COR-L47 (cell line): ENCODE measurements at regions not wholly inside any gene's neighbourhood (a gene's known extent, or its start where the extent isn't known, plus 50 kb on each side); places are given as distances from the start of the nearest gene placed in this dataset.
"Not testable (repeated sequence)": the region's sequence is repeated elsewhere in the genome, so short reads cannot be mapped to it uniquely, and the experiment has no call there.

Source experiments
- DNase-seq: peaks from one replicate; lab custom pipeline; 2025; lab: John Stamatoyannopoulos, UW

DNA sequence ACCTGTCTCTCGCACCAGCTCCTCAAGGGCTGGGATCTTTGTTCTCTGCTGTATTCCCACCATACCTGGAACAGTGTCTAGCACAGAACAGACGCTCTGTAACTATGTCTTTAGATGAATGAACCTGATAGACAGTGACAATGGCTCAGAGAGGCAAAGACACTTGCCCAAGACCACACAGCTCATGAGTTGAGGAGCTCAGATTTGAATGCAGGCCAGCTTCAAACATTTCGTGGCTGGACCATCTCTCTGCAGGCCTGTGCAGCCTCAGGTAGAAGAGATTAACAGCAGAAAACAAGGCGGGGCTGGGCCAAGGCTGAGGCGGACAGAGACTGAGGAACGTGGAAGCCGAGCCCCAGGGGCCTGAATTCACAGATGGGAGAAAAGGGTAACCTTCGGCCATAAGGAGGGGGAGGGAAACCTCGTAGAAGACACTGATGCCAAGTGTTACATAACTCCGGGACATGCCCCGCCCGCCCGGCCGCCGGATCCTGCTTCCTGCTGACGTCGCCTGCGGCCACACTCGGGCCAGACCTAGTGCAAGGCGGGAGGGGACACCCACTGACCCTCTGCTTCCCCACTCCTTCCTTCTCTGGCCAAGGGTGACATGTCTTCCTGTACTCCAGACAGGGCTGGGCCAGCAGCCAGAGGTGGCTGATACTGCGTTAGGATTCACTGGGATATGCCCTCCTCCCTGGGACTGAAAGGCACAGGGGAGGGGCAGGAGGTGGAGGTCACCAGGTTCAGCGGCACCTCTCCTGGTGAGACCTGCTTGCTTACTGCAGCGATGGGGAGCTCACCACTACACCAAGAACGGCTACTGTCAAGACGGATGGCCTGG, 86.8 kb downstream of the RFLNA start:
- DNase-seq = no peak

DNA sequence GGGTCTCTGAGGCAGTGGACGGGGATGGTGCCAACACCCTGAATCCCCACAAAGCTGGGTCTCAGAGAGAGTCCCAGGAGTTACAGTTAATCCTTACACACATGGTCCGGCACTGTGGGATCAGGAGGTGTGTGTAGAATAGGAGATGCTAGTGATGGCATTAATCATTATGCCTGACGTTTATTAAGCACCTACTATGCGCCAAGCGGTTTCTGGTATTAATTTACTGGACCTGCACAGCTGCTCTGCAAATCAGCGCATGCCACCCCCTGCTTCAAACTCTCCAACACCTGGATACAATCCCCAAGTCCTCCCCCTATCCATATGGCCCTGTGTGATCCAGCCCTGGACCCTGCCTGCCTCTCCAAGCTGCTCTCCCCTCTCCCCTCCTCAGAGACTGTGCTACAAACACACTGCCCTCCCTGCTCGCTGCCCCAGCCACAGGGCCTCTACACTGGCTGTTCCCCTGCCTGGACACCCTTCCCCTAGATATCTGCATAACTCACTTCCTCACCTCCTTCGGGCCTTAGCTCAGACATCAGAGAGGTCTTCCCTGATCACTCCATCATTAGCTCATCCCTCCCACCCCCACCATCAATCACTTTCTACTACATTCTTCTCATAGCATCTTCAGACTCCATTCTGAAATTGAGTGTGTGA, 86.0 kb downstream of the RFLNA start:
- no peak for DNase-seq

DNA sequence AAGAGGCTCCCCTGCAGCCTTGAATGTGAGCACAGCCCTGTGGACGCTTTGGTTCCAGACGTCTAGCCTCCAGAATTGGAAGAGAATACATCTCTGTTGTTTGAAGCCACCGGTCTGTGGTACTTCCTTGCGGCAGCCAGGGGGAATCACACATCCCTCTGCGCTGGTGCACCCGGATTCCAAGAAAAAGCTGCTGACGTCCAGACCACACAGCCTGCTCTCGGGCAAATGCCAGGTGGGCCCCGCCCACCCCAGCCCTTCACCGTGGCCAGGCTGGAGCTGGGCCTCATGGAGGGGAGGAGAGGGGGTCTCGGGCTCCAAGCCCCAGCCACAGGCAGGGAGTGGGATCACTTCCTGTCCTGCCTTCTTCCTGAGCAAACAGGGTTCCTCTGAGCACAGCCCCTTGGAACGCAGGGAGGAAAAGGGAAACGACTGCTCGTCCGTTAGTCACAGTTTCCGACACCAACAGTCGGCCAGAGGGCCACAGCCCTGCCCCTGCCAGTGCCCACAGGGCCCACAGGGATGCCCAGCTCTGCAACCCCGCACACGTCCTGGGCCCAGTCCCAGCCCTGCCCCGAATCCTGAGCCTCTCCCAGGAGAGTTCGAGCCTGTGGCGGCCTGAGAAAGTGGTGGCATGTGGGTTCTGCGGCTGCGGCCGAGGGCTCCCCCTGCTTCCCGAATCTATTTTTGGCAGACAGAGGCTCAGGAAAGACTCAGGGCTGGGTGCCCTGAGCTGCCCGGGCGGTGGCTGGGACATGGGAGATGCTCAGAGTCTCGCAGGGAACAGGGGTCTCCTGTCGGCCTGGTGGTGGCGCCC, 85.3 kb downstream of the RFLNA start:
- no peak for DNase-seq

DNA sequence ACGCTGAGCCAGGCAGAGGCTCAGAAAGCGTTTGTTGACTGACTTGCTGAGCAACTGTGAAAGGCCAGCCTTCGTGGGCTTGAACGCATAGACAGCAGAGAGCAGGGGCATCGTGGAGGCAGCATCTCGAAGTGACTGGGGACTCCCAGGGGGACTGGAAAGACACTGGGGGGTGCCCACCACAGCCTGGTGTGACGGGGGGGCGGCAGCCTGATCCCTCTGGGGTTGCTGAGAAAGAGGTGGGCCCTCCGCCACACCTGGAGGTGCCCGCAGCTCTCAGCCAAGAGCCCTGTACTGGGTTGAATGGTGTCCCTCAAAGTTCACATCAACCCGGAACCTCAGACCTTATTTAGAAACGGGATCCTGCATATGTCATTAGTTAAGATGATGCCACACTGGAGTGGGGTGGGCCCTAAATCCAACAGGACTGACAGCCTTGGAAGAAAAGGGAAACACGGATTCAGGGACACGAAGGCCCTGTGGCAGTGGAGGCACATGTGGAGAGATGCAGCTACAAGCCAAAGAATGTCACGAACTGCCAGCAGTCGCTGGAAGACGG, 84.6 kb downstream of the RFLNA start:
- DNase-seq = no peak

DNA sequence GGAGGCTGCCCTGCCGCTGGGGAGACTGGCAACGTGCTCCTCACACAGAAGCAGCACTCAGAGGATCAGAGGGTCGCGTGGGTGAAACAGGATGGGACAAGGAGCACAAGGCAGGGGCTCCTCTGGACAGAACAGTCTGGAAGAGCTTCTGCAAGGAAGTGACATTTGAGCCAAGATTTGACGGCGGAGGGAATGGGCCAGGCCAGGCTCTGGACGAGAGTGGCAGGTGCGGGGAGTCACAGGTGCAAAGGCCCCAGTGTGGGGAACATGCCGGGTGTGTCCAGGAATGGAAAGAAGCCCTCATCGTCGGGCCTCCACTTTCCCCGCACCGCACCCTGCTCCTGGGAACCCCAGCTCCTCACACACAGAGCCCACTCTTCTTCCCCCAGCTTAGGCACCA, 84.0 kb downstream of the RFLNA start:
- no peak for DNase-seq

DNA sequence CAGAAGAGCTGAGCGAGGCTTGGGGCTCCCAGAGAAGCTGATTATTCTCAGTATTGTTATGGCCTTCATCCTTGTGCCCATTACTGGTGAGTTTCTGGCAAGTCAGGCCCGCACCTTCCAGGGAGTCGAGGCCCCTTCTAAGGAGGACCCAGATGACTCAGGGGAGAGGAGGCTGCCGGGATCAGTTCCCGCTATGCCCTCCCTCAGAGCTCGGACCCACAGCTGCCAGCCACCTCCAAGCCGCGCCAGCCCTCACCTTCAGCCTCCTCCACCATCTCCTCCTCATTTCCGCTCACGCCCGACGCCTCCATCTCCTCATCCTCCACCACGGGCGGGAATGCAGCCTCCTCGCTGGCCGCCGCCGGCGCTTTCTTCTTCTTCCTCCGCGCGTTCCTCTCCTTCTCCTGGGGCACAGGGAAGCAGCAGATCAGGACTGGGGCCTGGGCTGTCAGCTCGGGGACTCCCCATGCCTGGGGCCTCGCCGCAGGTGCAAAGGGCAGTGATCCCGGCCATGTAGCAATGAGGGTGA, 83.2 kb downstream of the RFLNA start:
- no peak for DNase-seq

DNA sequence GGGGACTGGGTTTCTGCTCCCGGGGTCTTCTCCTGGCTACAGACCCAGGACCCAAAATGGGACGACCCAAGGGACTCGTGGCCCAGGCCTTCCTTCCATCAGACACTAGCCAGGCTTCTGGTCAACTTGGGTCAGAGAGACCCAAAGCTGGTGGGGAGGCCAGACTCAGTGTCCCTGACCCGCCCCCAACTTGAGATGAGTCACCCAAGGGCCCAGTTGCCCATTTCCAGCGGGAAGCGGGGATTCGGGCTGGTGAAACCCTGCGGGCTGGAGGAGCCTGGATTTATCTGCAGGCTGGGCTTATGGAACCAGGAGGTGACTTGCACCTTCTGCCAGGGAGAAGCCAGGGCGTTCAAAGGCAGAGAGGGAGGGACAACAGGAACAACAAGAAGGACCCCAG, 81.5 kb downstream of the RFLNA start:
- no peak for DNase-seq

DNA sequence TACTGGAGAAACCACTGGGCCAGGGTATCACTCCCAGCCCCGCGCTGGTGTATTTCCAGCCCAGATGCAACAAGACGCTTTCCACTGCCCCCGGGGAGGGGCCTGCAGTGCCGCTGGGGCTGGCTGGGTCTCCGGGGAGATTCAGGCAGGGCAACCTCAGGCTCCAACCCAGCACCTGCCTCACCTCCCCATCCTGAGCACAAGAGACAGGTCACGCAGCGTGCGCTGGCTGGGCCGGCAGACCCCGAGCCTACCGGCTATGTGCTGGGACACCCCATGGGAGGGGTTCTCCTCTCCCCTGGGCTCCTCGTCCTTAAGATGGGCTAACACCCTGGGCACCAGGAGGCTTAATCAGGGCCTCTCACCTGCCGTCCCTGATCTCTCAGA, 80.9 kb downstream of the RFLNA start:
- DNase-seq = no peak

DNA sequence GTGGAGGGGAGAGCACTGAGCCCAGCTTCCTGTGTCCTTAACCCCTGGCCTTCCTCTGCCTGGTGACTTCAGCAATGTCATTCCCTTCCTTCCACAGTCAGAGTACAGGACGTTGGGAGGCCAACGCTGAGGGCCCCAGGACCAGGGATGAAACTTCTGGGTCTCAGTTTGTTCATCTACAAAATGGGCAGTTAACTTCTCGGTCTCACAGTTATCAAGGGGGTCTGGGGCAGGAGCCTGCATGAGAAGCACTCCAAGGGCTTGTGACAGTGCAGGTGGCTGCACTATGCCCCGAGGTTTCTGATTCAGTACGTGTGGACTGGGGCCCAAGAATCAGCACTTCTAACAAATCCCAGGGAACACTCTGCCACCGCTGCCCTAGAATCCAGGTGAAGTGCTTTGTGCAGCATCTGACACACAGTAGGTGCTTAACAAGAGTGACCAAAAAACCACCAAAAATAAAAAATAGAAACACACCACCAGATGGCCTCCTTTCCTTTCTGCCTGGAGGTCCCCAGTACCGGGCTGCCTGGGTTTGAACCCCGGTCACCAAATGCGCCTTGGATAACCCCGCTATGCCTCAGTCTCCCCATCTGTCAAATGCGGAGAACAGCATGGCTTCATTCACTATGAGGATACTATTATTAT, 80.4 kb downstream of the RFLNA start:
- no peak for DNase-seq

DNA sequence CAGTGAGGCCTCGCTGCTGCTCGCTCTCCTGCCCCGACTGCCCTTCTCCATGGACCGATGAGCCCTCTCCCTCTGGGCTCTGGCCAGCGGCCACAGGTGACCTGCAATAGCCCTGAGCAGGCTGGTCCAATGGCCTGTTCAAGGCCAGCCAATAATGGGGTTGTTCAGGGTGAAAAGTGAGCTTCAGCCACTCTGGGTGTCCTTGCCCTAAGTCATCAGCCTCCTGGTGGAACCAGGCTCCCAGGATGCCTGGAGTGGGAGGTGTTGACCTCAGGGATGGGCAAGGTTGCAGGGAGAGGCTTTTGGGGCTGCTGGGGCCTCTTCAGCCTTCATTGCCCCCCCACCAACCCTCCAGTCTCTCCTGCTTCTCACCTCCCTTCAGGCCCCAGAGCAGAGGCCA, 79.7 kb downstream of the RFLNA start:
- DNase-seq = no peak

DNA sequence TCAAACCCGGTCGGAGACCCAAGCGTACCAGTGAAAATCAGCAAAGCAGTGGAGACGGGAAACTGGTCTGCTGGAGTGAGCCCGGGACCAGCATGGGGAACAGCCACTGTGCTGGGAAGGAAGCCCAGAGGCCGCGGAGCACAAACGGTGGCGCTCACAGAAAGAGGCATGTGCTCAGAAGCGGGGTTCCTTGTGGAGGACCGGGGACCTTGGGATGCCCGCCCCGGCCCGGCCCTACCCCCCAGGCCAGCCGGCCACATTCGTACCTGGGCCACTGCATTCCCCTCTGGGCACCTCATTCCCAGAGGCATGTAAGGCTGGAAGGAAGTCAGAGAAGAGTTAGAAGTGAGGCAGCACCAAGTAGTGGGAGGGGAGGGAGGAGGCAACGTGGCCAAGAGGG, 79.3 kb downstream of the RFLNA start:
- no peak for DNase-seq

DNA sequence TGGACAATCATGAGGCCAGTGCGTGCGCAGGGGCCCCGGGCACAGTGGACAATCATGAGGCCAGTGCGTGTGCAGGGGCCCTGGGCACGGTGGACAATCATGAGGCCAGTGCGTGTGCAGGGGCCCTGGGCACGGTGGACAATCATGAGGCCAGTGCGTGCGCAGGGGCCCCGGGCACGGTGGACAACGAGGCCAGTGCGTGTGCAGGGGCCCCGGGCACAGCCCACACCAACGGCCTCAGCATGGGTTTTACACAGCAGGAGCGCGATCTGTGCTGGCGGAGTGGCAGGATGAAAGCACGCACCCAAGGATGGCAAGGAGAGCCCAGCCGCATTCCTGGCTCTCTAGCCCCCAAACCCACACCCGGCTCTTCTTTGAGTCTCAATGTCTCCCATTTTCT, 78.8 kb downstream of the RFLNA start:
- DNase-seq = not testable (repeated sequence)

DNA sequence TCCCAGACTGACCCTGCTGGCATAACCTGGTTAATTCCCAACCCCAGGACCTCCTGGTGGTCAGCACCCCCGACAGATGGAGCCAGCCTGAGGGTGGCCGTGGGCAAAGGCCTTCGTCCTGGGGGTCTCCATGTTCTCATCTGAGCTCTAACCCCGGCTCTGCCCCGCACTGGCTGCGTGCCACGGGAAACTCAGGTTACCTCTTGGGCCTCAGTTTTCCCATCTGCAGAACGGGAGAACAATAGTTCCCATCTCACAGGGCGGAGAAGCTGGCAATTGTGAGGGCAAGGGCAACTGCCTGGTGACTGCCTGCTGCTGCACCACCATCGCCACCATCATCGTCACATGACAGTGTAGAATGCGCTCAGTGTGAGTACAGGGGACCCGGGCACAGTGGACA, 77.9 kb downstream of the RFLNA start:
- no peak for DNase-seq

DNA sequence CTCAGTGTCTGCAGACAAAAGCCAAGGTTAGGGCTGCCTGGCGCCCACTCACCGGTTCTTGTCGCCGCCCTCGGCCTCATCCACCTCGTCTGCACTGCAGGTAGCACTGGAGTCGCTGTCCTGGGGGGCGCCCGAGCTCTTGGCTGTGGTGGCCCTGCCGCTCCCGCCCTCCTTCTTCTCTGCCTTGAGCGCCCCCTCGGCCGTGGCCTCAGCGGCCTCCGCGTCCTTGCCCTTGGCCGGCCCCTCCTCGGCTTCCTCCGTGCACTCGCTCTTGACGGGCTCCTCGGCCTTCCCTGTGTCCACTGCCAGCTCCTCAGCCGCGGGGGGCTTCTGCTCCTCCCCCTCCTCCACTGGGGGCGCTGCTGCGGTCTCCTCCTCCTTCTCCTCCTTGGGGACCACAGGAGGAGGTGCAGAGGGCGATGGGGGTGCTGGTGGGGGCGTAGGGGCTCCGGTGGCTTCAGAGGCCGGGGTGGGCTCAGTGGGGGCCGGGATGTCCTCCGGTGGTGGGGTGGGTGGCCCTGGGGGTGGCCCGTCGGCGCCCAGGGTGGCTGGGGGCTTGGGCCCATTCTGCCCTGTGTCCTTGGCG, 77.2 kb downstream of the RFLNA start:
- DNase-seq = no peak

DNA sequence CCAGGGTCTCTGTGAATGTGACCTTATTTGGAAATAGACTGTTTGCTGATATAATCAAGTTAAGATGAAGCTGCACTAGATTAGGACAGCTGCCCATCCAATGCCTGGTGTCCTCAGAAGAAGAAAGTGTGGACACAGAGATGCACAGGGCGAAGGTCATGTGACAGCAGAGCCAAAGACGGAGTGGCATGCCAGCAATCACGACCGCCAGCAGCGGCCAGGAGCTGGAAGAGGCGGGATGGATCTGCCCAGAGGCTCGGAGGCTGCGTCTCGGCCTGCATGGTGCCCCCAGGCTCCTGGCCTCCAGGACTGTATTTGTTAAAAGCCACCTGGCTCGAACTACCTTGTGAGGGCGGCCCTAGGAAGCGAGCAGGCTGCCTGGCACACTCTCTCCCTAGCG, 76.5 kb downstream of the RFLNA start:
- no peak for DNase-seq

DNA sequence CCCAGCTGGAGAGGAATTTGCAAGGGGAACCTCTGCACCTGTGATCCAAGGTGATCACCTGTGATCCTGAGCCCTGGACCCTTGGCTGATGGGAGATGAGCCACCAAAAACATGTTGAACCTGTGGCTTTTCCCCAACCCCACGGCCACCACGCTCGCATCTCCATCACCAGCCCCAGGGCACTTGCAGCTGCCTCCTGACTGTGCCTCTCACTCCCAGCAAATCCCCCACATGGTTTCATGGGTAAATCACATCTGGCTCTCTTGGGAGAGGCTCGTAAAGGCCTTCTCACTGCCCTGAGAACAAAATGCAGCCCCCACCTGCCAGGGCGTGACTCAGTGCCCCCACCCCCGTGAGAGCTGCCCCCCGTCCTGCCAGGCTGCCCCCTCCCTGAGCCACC, 76.0 kb downstream of the RFLNA start:
- no peak for DNase-seq

DNA sequence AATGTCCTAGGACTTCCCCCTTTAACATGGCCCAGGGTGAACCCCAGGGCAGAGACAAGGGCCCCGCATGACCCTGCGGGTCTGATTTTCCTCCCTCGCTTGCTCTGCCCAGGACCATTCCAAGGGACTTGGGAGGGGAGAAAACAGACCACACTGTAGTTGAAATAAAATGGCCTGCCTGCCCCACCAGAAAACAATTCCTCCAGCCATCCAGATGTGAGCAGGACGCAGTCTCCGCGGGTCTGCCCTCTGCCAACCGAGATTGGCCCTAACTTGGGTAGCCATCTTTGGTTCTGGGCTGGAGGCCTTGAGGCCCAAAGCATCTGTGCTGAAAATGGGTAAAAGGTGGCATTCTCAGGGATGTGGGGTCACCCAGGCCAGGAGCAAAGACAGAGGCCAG, 75.5 kb downstream of the RFLNA start:
- no peak for DNase-seq

DNA sequence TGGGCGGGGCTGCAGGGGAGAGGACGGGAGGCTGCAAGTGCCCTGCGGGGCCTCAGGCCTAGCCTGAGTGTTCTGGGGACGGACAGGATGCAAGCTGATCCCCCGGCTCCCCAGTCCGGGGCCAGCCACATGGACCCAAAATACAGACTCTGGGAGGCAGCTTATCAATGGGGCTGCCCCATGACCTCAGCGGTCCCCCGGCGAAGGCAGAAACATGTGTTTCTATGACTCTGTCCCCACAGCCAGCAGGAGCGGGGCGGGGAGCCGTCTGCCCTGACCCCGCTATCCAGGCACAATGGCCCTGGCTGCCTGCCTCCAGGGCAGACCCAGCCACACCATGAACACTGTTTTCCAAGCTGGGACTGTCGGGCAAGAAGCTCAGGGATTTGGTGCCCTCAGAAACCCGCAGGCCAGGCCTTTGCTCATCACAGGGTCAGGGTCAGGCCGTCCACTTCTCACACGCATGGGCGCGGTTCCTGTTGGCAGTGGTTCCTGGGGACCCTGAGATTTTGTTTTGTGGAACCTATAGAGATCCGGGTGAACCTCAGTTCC, 75.0 kb downstream of the RFLNA start:
- no peak for DNase-seq

DNA sequence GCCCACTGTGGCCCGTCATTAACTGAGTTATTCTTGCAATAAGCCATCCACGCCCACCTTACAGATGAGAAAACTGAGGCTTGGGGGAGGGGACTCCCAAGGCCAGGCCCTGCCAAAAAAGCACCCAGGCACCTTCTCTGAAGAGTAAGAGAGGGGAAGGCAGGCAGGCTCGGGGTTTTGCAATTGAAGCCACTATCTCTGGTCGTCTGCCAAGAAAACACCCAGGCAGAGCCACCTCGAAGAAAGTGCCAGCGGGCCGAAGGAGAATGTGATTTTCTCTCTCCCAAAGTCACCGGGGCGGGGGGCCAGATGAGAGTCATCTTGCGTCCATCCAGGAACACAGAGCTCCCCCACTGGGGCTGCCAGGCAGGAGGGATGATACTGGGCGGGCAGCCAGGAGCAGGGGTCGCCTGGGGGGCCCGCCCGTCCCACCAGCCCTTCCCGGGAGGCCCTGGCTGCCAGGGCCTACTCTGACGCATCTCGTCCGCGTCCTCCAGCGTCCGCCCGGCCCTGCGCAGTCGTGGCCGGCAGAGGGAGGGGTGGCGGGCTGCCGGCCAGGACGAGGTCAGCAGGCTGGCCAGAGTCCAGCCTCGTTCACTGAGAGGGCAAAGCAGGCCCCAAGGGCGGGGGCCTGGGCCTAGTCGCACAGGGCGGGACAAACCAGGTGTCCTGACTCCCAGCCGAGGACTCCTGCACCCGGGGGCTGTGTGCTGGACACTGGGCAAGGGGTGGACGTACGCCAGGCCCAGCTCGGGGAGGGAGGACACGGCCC, 74.3 kb downstream of the RFLNA start:
- no peak for DNase-seq

DNA sequence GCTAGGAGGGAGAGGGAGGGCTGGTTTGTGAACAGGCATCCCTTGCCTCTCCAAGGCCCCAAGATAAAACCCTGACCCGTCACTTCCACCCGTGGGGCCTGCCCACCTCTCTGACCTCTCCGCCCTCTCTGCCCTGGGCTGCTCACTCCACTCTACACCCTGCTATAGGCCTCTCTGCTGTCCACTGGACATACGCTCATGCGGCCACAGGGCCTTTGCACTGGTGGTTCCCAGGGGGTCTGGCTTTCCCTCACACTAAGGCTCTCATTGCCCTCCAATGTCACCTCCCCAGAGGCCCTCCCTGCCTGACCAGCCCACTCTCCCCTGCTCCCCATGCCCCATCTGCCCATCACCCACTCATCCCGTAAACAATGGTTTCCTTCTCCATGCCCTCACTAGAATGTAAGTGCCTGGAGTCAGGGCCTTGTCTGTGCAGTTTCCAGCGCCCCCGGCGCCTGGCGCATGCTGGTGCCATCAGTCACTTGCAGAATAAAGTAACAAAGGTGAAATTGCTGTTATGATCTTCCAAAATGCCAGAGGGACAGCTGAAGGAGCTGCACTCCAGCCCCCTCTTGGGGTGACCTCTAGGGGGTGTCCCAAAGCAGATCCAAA, 73.6 kb downstream of the RFLNA start:
- DNase-seq = no peak
